ENCODE measurements at regions not wholly inside any gene's neighbourhood (a gene's known extent, or its start where the extent isn't known, plus 50 kb on each side); places are given as distances from the start of the nearest gene placed in this dataset.
"Not testable (repeated sequence)": the region's sequence is repeated elsewhere in the genome, so short reads cannot be mapped to it uniquely, and the experiment has no call there.

DNA sequence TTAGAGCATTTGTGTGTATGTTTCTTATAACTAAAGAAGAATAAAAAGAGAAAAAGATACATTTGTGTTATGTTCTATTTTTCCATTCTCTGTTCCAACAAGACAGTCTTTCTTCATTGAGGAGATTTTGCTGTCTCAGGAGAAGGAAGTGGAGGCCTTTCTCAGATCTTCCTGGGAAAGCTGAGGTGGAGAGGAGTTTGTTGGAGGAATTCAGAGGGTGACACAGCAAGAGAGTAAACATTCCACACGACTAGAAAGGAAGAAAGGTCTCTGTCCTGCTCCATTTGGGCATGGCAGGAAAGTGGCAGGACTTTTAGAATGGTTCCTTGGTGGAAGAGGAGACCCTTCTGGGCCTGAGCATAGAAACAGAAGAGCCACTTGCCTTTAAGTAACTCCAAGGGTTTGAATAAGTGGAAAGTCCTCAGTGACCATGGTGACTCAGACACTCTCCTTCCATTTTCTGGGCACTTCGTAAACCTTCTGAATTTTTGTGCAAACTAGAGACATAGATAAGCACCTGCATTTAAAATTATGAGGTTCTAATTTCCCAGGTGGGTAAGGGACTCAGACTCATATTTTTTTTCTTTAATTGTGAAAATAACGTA is 52.3 kb upstream of the COL5A2 start:
- DNase-seq, result no peak

DNA sequence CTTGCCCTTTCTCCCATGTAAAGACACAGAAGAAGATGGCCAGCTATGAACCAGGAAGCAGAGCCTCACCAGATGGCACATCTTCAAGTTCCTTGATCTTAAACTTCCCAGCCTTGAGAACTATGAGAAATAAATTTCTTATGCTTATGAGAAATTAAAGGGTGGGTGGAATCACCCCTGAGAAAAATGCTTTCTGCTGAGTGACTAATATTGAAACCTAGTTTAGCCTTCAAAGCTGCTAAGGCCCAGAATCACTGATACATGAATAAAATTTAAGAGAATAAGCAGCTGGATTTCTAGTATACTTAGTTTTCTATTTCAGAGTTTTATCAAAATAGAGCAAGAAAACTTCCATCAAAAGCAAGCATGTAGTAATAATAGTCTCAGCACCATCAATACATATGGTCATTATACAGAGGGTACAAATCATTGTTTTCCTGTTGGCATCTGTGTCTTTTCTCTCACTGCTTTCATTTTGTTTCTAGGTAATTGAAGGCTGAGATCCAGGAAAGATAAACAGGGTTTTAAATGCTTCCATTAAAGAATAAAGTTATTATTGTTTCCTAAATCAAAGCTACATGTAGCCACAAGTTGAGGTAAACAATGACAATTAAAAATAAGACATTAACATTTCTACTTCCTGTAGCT is 53.3 kb upstream of the COL5A2 start:
- DNase-seq, result no peak

DNA sequence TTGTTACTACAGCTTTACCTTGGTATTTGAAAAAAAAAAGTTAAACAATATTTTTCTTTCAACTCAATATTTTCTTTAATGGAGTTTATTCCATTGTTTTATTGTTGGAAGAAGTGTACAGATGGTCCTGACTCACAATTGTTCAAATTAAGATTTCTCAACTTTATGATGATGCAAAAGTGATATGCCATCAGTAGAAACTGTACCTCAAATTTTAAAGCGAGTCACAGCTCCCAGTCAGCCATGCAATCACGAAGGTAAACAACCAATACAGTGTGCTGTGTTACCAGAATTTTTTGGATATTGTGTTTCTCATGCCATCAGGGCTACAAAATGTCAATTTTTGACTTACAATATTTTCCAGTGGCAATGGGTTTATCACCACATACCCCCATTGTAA is 54.0 kb upstream of the COL5A2 start:
- no peak for DNase-seq

DNA sequence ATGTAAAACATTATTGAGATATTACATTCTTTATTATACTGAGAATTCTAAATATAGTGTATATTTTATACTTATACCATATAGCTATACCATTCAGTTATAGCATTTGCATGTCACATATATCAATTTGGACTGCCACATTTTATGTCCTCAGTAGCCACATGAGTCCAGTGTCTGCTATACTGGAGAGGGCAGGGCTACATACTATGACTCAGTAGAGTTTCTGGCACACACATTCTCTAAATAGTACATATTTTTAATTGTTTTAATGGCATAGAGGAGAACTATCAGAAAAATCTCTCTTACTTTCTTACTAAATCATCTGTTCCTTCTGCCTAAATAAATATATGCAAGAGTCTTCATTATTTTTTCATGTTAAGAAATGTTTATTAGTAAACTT is 55.4 kb upstream of the COL5A2 start:
- DNase-seq, result no peak

DNA sequence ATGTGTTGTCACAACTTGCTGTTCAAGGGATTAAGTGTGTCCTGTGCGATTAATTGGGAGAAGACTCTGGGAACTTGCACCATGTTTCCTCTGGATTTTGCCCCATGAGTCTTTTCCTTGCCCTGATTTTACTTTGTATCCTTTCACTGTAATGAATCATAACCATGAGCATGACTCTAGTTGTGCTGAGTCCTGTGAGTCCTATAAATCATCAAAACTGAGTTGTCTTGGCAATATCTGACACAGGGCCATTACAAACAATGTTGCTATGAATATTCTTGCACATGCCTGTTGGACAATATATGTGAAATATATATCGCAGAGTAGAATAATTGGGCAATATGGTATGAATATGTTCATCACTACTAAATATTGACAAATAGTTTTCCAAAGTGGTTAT is 56.5 kb upstream of the COL5A2 start:
- DNase-seq, result no peak

DNA sequence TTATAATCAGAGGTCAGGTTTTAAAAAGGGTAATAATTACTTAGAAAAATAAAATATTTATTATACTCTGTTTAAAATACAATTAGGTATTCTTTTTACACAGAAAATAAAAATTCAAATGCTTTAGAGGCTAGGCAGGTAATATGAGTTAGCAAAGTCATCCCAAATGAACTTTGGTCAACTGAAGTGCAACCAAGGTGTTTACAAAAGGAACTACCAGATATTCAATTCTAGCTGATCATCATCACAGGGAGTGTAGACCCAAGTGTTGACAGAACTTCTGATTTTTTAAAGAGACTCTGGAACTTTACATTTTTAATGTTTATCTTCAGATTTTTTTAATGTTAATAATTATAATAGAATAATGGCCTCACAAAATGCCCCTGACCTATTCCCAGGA is 59.3 kb upstream of the COL5A2 start:
- DNase-seq, result no peak

DNA sequence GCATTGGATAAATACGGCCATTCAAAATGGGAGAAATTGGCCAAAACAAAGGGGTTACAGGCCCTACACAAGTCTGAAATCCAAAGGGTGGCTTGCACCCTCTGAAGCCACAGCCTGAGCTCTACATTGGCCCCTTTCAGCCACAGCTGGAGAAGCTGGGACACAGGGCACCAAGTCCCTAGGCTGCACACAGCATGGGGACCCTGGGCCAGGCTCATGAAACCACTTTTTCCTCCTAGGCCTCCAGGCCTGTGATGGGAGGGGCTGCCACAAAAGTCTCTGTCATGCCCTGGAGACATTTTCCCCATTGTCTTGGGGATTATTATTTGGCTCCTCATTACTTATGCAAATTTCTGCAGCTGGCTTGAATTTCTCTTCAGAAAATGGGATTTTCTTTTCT is 64.3 kb upstream of the COL5A2 start:
- DNase-seq, result not testable (repeated sequence)

DNA sequence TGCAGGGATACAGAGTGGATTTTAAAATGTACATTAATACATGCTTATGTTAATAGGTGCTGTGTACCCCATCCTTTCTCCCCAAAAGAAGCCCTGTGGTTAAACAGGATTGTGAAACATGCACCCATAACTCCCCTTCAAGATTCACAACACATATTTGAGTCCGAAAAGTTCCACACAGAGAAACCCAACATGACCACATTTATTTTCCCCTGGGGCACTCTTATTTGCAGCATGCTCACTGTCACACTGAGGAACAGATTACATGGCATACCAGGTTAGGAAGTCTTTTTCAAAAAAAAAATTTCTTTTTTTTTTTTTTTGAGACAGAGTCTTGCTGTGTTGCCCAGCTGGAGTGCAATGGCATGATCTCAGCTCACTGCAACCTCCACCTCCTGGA is 67.7 kb upstream of the COL5A2 start:
- DNase-seq, result no peak

DNA sequence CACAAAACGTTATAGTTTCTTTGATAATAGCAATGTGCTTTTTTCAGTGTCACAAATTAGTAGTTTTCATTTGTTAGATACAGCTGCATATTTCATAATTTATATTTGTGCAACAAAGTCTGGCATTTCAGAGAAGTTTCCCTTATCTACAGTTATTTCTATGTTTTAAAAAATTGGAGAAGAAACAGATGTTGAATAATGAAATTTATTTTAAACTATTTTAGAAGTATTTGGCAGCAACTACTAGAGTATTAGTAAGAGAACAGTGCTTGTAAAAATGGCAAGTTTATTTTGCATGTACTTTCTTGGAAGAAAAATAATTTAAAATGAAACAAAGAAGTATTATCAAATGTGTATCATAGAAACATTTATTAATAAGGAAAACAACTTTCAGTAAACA is 68.6 kb upstream of the COL5A2 start:
- no peak for DNase-seq

DNA sequence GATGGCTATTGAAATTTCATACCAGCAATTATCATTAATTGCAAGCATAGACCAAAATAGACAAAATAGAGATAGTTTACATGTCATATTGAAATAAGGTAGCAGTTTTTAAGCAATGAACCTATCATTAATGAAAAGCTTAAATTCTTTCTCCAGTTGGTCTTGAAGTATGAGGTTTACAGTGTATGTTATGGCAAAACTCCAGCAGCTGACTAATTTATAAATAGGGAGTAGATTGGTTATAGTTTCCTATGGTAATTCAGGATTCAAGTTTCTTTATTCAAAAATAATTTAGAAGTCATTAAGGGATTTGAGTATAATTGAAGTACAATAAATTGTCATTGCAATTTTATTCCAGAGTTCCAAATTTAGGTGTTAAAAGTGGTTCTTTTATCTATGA is 69.6 kb upstream of the COL5A2 start:
- no peak for DNase-seq

DNA sequence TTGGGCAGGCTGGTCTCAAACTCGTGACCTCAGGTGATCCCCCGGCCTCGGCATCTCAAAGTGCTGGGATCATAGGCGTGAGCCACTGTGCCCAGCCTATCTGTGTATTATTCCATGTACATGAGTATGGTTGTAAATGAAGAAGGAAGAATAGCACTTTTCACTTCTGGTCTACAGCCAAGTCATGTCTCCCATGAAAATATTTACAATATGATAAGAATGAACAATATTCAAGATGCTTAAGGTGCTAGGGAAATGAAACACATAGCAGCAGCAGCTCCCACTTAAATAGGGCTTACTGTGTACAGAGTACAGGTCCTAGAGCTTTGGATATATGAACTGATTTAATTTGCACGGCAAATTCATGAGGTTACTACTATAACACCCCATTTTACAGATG is 70.3 kb upstream of the COL5A2 start:
- DNase-seq, result no peak

DNA sequence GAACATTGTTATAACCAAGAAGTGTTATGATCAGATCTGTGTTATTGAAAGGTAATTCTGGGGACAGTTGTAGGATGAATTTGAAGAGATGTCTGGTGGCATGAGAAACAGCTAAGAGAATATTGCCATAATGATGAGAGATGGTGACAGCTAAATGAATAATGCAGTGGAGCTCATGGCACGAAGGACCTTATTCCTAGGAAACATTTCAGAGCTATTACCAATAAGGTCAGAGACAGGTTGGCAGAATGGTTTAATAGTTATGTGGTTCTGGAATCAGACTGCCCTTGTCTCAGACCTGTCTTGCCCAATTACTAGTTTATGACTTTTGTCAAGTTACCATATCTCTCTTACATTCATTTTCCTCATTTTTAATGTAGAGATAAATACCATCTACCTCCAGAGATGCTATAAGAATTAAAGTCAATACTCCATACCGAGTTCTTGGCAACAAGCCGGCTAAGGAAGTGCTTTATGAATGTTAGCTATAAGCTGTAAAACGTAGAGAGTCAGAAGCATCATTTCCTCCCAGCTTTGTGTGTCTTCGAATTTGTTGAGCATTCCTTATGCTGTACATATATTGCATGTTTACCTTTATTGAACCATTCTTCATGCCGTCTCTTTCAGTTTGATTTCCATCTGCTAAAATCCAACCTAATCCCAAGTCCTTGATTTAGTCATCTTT is 73.6 kb upstream of the COL5A2 start:
- no peak for DNase-seq

DNA sequence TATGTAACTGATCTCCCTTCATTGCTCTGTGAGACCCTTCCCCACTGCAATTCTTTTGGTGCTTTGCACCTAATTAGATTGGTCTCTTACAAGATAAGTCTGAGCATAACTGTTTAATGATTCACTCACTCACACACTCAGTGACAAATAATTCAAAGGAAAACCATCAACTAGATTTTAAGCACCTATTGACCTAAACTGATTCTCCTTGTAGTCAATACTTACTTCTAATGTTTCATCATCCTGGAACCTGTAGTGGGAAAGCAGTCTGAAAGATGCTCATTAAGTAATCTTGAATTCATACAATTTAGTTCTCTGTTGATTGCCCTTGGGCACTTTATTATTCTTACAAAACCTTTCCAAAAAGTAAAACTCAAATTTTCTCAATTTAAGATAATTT is 74.3 kb upstream of the COL5A2 start:
- DNase-seq, result no peak

DNA sequence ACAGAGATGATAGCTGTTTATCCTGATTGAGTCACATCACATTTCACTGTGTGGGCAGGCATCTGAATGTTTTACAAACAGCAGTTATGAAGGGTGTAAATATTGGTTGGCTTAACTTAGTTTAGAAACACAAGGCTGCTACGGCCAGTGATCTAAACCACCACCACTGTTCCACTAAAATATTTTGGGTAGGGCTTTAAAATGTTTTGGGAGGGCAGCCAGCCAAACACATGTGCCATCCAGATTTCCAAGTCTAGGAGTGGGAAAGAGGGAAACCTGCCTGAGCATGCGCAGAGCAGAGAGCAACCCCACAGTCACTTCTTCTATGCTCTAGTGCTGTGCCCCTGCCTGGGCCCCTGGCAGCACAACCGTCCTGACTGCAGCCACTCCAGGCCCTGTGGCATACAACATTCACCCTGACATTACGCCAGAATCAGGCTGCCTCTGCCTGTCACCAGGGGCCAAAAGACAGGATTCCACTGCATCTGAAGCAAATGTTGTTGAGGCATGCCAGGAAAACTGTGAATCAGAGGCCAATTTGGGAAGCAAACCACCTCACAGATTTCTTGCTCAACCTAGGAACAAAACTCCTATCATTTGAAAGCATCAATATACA is 74.8 kb upstream of the COL5A2 start:
- no peak for DNase-seq

DNA sequence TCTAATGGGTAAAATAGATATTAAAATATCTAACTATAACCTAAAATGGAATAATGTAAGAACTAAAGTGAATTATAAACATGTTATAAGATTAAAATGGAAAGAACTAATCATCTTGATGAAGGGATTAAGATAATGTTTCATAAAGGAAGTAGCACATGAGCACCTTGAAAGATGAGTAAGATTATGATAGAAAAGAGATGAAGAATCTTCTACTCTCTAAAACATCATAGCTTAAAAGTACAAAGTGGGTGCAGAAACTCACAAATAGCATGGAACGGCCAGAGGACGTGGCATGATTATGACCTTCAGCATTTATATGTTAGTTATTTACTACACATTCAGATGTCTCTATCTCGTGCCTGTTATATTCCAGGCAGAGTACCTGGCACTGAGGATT is 76.2 kb upstream of the COL5A2 start:
- no peak for DNase-seq

DNA sequence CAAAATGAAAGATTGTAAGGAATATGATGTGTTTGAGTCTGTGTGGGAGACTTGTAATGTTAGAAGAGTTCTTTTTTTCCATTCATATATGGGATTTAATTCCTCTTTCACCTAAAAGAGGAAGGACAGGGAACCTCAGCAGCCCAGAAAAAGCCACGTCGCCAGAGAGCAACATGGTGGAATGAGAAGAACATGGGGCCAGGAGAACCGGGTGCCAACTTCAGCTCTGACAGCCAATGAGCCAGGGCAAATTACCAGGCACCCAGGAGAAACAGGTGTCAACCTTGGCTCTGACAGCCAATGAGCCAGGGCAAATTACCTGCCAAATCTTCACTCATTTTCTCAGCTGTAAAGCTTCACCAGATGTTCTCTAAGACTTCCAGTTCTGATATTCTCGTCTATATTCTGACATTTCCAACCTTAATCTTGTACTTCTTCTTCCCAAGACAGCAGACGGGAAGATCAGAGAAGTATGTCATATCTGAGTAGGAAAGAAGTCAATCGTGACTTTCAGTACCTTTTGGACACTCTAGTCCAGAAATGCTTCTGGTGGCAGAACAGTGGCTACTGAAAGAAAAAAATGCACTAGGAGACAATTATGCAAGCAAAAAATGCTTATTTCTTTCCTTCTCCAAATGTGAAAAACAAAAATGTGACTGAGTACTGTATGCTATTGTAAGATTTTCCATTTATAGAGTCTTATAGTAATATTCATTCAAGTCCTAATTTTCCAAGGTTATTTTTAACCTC is 79.2 kb upstream of the COL5A2 start:
- no peak for DNase-seq

DNA sequence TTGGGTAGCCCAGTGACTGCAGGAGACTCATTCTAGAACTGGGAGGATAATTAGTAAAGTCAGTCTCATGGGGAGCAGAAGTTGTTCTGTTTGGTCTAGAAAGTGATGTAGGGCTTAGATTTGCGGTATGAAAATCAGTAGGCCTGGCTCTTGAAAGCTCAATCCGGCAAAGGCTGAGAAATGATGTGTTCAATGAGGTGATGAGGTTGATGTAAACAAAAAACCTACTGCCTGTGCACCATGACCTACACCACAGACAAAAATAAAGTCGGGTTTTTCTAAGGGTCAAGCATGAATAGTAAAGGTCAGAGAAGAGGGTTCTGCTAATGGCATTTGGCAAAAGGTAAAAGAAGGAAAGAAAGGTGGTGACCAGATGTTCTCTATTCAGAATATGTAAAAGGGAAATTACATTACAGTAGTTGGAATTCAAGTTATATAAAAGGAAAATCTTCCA is 80.8 kb upstream of the COL5A2 start:
- DNase-seq, result no peak

DNA sequence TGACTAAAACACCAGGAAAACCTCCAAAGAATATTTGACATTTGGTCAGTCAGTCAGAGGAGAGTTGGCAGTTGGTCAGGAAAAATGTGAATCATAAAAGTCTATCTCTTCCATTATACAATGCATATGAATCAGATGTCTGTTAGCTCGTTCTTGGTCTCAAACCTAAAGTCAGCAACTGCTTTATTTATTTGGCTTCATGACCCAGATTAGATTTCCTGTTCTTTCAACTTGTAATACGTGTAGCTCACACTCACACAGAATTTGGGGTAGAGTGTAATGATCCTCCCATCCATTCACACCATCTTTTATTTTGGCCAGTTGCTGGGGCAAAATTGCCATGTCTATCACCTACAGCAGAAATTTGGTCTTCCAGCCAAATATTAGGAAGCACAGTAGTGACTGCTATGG is 81.9 kb upstream of the COL5A2 start:
- DNase-seq, result no peak

DNA sequence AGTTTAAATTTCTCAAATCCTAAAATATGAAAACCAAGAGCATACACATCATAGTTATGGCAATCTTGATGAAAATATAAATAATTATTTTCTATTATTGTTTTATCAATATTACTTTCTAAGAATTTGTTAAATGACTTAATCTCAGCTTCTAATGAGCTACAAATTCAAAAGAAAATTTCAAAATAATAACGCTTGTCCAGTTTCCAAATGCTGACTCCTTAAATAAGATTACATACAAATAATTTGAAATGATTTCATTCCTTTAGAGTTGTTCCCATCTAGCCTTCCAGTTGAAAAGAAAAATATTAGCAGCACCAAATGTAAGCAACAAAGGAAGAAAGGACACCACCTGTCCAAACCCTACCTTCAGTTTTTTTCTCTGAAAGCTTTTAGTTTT is 82.4 kb upstream of the COL5A2 start:
- no peak for DNase-seq

DNA sequence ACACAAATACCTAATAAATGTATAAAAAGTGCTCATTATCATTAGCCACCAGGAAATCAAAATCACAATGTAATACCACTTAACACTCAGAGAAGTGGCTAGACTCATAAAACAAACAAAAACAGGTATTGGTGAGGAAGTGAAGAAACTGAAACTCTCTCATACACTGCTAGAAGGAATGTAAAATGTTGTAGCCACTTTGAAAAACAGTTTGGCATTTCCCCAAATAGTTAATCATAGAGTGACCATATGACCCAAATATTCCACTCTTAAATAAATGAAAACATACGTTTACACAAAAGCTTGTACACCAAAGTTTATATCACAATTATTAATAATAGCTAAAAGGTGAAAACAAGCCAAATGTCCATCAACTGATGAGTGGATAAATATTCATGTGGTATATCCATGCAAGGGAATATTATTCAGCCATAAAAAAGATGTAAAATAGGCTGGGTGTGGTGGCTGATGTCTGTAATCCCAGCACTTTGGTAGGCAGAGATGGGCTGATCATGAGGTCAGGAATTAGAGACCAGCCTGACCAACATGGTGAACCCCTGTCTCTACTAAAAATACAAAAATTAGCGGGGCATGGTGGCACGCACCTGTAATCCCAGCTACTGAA is 86.2 kb upstream of the COL5A2 start:
- DNase-seq, result no peak

DNA sequence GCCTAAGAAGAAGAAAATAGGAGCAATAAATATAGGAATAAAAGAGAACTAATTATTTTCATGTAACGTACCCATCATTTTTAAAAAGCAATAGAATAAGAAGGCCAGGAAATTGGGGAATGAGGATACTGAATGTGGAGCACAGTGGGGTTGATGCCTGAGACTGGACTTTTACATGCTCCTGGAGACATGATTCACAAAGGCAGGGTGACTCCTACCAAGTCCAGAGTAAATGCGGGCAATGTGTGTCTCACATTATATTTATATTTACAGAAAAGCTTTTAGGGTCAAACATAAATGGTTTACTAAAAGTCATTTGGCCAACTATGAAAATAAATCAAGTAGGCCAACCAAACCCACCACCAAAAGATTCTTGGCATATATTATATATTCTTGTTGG is 87.9 kb upstream of the COL5A2 start:
- no peak for DNase-seq

DNA sequence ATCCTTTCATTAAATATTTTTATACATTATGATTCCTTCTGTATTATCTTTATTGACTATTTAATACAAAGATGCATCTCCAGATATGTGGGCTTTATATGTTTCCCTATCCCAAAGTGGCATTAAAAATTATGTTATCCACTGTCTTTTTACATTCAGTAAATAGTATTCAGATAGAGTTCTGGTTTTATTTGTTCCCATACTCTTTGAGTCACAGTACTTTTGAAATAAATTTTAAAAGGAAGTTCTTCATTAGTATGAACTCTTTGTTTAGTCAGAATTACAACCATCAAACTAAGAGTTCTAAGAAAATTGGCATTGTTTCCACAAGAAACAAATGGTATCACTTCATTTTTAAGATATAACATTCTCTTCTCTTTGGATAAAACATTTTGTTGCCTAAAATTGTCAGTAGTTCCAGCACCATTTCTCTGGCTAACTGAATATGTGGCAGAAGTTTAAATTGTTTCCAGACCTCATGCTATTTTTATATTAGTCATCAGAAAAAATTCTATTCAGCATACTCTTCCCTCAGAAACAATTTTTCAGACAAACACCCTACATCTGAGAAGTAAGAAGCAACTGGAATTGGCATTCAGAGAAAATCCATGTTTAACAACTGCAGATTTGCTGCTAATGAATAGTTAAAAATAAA is 88.5 kb upstream of the COL5A2 start:
- DNase-seq, result no peak

All from NCI-H1092 treated with DMSO at 0.1 percent for 48 hours (cell line).